Gastroesophageal sphincter (tissue), 3 donors: ENCODE measurements at regions not wholly inside any gene's neighbourhood (a gene's known extent, or its start where the extent isn't known, plus 50 kb on each side); places are given as distances from the start of the nearest gene placed in this dataset.

Experiments
- EP300 ChIP-seq: sonication (generic); formaldehyde crosslinking; IDR thresholded peaks from one replicate; pipeline ENCODE4 v1.6.1; 2017; ENCODE audit warnings: antibody characterized with exemption, mild to moderate bottlenecking
- POLR2A ChIP-seq, 2 donors: fragments of 450-650 bp; IDR thresholded peaks; one replicate each; pipeline ENCODE4 v1.6.1; 2017; ENCODE audit warnings: antibody characterized with exemption in 2 of 2, mild to moderate bottlenecking in 2 of 2, moderate library complexity in 1 of 2
- POLR2AphosphoS5 ChIP-seq: sonication (generic); formaldehyde crosslinking; IDR thresholded peaks from one replicate; pipeline ENCODE4 v1.6.1; 2017; ENCODE audit warnings: antibody characterized with exemption
- TF ChIP-seq, protein P1 (sequence below), 4 experiments: fragments of 200-600 bp in 2 of 4; fragments of 450-650 bp in 2 of 4; sonication (generic) in 1 of 4; IDR thresholded peaks; one replicate each; pipeline ENCODE4 v1.5.1; 2017 to 2019; ENCODE audit warnings: antibody characterized with exemption in 4 of 4, mild to moderate bottlenecking in 2 of 4, moderate library complexity in 2 of 4

DNA sequence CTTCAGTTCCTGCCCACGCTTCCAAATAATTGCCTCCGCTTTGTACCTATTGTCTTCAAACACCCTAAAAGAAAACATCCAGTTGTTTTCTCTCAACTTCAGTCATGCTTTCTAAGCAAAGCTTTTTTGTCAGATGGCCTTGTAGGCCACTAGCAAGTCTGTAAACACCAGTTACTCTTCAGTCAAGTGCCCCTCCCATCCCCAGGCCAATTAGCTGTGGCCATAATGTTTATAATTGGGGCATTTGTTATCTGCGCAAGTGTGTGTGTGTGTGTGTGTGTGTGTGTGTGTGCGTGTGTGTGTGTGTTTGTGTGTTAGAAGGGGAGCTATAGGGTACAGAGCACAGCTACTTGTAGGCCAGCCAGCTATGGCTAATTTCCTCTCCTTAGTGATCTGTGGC, 272.4 kb upstream of the MARCKS start:
- TF ChIP-seq POLR2A (IDR thresholded peaks at IDR 0.05), result no peak
- no peak for TF ChIP-seq POLR2AphosphoS5
- TF ChIP-seq, protein P1, sequence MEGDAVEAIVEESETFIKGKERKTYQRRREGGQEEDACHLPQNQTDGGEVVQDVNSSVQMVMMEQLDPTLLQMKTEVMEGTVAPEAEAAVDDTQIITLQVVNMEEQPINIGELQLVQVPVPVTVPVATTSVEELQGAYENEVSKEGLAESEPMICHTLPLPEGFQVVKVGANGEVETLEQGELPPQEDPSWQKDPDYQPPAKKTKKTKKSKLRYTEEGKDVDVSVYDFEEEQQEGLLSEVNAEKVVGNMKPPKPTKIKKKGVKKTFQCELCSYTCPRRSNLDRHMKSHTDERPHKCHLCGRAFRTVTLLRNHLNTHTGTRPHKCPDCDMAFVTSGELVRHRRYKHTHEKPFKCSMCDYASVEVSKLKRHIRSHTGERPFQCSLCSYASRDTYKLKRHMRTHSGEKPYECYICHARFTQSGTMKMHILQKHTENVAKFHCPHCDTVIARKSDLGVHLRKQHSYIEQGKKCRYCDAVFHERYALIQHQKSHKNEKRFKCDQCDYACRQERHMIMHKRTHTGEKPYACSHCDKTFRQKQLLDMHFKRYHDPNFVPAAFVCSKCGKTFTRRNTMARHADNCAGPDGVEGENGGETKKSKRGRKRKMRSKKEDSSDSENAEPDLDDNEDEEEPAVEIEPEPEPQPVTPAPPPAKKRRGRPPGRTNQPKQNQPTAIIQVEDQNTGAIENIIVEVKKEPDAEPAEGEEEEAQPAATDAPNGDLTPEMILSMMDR (IDR thresholded peaks at IDR 0.05), result no peak
- TF ChIP-seq EP300, result no peak
